HG03139 (cell line): ENCODE measurements at regions not wholly inside any gene's neighbourhood (a gene's known extent, or its start where the extent isn't known, plus 50 kb on each side); places are given as distances from the start of the nearest gene placed in this dataset.

Experiments
- ATAC-seq: cut with Tn5 transposase; IDR thresholded peaks from one replicate; pipeline ENCODE4 v1.9.1; 2021; ENCODE audit not compliant: unreplicated experiment

GRCh38 chr3:180283251-180283650 is 246.5 kb upstream of the PEX5L start:
- ATAC-seq, result no peak

- no peak for ATAC-seq
Measured at GRCh38 chr3:180284331-180285110, 247.8 kb upstream of the PEX5L start.

- ATAC-seq, result no peak
Measured at GRCh38 chr3:180287703-180288102, 251.0 kb upstream of the PEX5L start.

GRCh38 chr3:180288816-180289215 is 252.1 kb upstream of the PEX5L start:
- no peak for ATAC-seq

GRCh38 chr3:180290300-180290699 is 253.6 kb upstream of the PEX5L start:
- ATAC-seq, result no peak

- no peak for ATAC-seq
Measured at GRCh38 chr3:180294282-180295027, 257.7 kb upstream of the PEX5L start.

- no peak for ATAC-seq
Measured at GRCh38 chr3:180295811-180296210, 259.1 kb upstream of the PEX5L start.

GRCh38 chr3:180296971-180297370 is 260.2 kb upstream of the PEX5L start:
- no peak for ATAC-seq

GRCh38 chr3:180306155-180306554 is 269.4 kb upstream of the PEX5L start:
- ATAC-seq, result no peak

- no peak for ATAC-seq
Measured at GRCh38 chr3:180306691-180307090, 270.0 kb upstream of the PEX5L start.

GRCh38 chr3:180311242-180311641 is 274.5 kb upstream of the PEX5L start:
- no peak for ATAC-seq

GRCh38 chr3:180316321-180316720 is 279.6 kb upstream of the PEX5L start:
- ATAC-seq, result no peak

GRCh38 chr3:180319461-180319860 is 282.5 kb upstream of the TTC14 start:
- ATAC-seq, result no peak

- no peak for ATAC-seq
Measured at GRCh38 chr3:180320631-180321030, 281.3 kb upstream of the TTC14 start.

- no peak for ATAC-seq
Measured at GRCh38 chr3:180321534-180321933, 280.4 kb upstream of the TTC14 start.

GRCh38 chr3:180322829-180323228 is 279.1 kb upstream of the TTC14 start:
- ATAC-seq, result no peak

GRCh38 chr3:180324791-180325190 is 277.2 kb upstream of the TTC14 start:
- ATAC-seq, result no peak

- no peak for ATAC-seq
Measured at GRCh38 chr3:180325533-180325932, 276.4 kb upstream of the TTC14 start.

- no peak for ATAC-seq
Measured at GRCh38 chr3:180325958-180326357, 276.0 kb upstream of the TTC14 start.

- peak; percentile 78 for ATAC-seq
Measured at GRCh38 chr3:180329187-180329586, 272.8 kb upstream of the TTC14 start.

- ATAC-seq, result no peak
Measured at GRCh38 chr3:180329847-180330246, 272.1 kb upstream of the TTC14 start.

- ATAC-seq, result no peak
Measured at GRCh38 chr3:180330440-180330839, 271.5 kb upstream of the TTC14 start.
